EL (cell line): ENCODE measurements at regions not wholly inside any gene's neighbourhood (a gene's known extent, or its start where the extent isn't known, plus 50 kb on each side); places are given as distances from the start of the nearest gene placed in this dataset.
A peak's percentile ranks its signal among the peaks of the same experiment; 100 is the strongest.

Experiments used
- DNase-seq: peaks from one replicate; pipeline ENCODE4 v3.0.0-alpha.2; 2016

GRCh38 chr6:154885214-154885613 lies 109.9 kb upstream of the TIAM2 start:
- no peak for DNase-seq

GRCh38 chr6:154886016-154886415 lies 109.1 kb upstream of the TIAM2 start:
- DNase-seq = no peak

- no peak for DNase-seq
These were observed 108.6 kb upstream of the TIAM2 start for GRCh38 chr6:154886471-154886870.

- DNase-seq = no peak
These were observed 108.1 kb upstream of the TIAM2 start for GRCh38 chr6:154887051-154887450.

- no peak for DNase-seq
These were observed 106.5 kb upstream of the TIAM2 start for GRCh38 chr6:154888421-154889295.

GRCh38 chr6:154890874-154891273 lies 104.2 kb upstream of the TIAM2 start:
- no peak for DNase-seq

GRCh38 chr6:154891901-154892300 lies 103.2 kb upstream of the TIAM2 start:
- no peak for DNase-seq

GRCh38 chr6:154893917-154894316 lies 101.2 kb upstream of the TIAM2 start:
- peak; percentile 40 for DNase-seq

GRCh38 chr6:154894902-154895301 lies 100.2 kb upstream of the TIAM2 start:
- DNase-seq = no peak

- no peak for DNase-seq
These were observed 99.3 kb upstream of the TIAM2 start for GRCh38 chr6:154895841-154896240.

- no peak for DNase-seq
These were observed 96.3 kb upstream of the TIAM2 start for GRCh38 chr6:154898821-154899220.

GRCh38 chr6:154899824-154900463 lies 95.2 kb upstream of the TIAM2 start:
- no peak for DNase-seq

- DNase-seq = no peak
These were observed 93.1 kb upstream of the TIAM2 start for GRCh38 chr6:154901876-154902552.

GRCh38 chr6:154907291-154907690 lies 87.8 kb upstream of the TIAM2 start:
- DNase-seq = no peak

- no peak for DNase-seq
These were observed 86.4 kb upstream of the TIAM2 start for GRCh38 chr6:154908723-154909122.

GRCh38 chr6:154909311-154909710 lies 85.8 kb upstream of the TIAM2 start:
- DNase-seq = no peak

- DNase-seq = no peak
These were observed 85.3 kb upstream of the TIAM2 start for GRCh38 chr6:154909821-154910220.

GRCh38 chr6:154914288-154914687 lies 80.8 kb upstream of the TIAM2 start:
- DNase-seq = no peak

- no peak for DNase-seq
These were observed 78.3 kb upstream of the TIAM2 start for GRCh38 chr6:154916857-154917256.

- no peak for DNase-seq
These were observed 77.2 kb upstream of the TIAM2 start for GRCh38 chr6:154917941-154918340.

- no peak for DNase-seq
These were observed 75.3 kb upstream of the TIAM2 start for GRCh38 chr6:154919806-154920205.

- DNase-seq = peak; percentile 27
These were observed 74.5 kb upstream of the TIAM2 start for GRCh38 chr6:154920495-154921200.

GRCh38 chr6:154921482-154921881 lies 73.6 kb upstream of the TIAM2 start:
- no peak for DNase-seq
